UCSD-AML1 (cell line): ENCODE measurements at regions not wholly inside any gene's neighbourhood (a gene's known extent, or its start where the extent isn't known, plus 50 kb on each side); places are given as distances from the start of the nearest gene placed in this dataset.
A peak's percentile ranks its signal among the peaks of the same experiment; 100 is the strongest.

Experiments used
- DNase-seq: peaks from one replicate; lab custom pipeline; 2025; ENCODE audit not compliant: unreplicated experiment; lab: John Stamatoyannopoulos, UW

DNA sequence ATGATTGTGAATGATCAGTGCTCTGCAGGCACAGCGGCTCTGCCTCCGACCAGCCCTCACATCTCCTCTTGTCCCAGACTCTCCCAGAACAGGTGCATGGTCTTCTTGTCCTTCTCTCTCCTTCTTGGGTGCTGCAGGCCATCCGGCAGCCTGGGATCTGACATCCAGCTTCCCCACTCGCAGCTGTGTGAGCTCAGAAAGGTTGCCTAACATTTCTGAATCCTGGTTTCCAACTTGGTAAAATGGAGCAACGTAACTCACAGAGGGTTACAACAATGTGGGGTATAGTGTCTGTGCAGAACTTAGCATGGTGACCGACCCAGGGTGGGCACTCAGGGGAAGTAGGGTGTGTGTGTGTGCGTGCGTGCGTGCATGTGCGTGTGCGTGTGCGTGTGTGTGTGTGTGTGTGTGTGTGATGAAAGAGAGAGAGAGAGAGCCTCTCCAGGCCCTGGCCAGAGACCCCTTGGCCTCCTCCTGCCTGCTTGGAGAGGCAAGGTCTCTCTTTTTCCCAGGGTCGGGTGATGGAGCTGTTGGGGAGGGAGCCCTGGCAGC is 110.1 kb downstream of the SNX5 start:
- no peak for DNase-seq

DNA sequence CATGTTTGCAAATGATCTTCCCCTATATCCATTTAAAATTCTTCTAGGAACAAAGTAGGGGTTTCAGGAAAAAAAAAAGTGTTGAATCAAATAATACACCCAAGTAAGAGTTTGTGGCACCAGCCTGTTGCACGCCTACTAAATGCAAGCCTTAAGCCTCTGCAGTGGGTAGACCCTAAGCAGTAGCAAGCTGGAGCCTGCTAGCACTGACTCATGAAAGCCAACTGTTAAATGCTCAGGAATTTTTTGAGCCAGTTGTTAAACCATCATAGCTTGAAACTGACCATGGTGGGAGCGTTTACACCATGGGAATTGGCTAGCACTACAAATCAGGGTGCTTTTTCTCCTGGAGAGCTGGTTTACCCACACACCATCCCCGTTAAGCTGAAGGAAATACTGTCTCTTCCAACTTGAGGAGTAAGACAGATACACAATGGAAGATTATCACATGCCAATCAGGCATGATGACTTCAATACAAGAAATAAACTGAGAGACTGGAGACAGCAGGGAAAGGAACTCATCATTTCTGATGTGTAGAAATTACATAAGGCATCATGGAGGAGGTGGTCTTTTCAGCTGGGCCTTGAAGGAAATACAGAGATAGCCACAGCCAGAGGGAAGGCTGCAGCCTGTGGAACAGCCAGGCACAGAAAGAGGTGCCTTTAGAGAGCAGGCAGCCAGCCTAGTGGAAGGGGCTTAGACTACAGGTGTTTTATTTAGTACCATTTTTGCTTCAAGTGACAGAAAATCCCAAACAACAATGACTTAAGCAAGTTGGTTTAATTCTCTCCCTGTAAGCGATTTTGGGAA is 110.8 kb downstream of the SNX5 start:
- no peak for DNase-seq

DNA sequence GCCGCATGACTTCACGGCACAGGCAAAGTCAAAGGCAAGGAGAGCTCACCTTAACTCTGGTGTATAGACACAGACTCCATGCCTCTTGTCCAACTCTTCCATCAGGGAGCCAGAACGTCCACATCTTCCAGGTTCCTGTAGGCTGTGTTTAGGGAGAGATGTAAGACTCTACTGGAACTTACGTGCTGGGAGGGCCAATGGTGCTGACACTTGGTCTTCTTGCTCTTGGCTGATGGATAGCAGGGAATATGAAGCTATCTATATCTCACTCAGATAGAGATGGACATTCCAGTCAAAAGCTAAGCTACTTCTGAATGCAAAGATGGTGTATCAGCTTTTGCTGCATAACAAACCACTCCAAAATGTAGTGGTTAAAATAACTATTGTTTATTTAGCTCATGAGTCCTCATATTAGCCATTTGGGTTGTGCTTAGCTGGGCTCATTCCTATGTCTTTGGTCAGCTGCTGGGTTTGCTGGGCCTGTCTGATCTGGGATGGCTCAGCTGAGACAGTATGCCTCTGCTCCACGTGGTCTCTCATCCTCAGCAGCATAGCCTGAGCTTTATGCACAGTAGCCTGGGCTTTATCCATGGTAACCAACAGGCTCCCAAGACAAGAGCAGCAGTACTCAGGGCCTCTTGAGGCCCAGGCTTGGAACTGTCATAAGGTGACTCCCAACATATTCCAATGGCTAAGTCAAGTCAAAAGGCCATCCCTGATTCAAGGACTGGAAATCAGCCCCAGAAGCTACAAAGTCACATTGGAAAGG is 111.6 kb downstream of the SNX5 start:
- DNase-seq = no peak

DNA sequence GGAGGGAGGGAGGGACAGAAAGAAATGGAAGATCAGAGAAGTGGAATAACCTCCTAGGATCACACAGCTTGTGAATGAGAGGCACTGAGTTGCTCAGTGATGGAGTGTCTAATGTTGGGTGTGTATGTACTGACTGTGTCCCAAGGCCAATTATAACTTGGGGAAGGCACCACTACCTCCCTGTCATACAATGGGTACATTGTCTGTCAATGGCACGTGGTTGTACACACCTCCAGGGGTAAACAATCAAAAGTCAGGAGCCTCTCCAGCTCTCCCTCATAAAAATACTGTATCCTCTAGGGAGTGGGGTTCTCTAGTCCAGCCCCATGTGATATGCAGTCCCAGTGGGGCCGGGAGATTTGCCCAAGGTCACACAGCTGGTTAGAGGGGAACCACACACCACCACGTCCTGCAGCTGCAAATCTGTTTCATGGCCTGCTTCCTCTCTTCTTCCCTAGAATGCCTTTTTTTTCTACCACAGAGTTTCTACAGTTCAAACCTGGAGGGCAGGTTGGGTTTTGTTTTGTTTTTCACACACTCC is 112.5 kb downstream of the SNX5 start:
- peak; percentile 35 for DNase-seq

DNA sequence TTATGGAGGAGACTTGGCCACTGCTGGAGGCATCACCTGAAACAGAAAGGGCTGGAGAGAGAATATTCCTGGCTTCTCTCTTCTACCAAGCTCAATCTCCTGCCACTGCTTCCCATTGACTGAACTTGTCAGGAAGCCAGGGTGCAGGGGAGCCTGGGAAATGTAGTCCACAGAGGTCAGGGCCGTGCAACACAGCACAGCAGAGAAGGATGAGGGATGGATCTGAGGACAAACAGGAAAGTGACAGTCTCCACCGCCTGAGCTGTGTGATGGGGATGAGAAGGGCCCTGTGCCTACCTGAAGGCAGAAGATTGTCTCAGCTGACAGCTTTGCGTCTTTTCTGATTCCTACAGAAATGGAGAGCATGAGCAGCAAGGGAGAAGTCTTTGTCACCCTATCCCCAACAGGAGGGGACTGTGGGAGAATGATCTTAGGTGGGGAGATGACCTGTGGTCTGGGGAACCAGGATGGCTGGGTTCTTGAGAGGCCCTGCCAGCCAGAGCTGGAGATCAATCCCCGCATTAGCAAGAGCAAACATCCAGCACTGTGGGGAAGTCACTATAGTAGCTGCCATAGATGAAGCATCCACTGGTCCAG is 114.2 kb downstream of the SNX5 start:
- peak; percentile 26 for DNase-seq

DNA sequence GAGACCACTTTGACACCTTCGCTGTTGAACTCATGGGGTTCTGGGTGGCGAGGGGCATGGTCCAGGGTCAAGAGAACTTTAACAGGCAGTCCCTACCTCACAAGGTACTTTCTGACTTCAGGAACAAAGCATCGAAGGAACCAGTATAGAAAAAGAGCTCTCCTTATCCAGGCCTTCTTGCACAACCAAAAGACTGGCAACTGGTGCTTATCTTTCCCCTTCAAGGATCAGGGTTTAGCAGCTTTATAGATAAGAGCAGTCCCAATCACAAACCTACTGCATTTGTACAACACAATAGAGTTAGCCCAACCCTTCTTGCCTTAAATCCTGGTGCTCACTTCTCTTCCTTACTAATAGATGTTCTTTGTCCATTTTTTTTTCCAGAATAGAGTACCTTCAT is 116.3 kb downstream of the SNX5 start:
- DNase-seq = no peak

DNA sequence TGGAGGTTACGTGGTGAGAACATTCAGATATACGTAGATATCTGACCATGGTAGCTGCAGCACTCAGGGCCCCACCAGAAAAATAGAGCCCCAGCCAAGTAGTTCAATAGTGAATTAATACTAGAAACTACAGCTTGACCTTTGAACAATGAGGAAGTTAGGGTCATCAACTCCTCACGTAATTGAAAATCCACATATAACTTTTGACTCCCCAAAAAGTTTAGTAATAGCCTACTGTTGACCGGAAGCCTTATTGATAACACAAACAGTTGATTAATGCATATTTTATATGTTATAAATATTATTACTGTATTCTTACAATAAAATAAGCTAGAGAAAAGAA is 117.9 kb downstream of the SNX5 start:
- no peak for DNase-seq

DNA sequence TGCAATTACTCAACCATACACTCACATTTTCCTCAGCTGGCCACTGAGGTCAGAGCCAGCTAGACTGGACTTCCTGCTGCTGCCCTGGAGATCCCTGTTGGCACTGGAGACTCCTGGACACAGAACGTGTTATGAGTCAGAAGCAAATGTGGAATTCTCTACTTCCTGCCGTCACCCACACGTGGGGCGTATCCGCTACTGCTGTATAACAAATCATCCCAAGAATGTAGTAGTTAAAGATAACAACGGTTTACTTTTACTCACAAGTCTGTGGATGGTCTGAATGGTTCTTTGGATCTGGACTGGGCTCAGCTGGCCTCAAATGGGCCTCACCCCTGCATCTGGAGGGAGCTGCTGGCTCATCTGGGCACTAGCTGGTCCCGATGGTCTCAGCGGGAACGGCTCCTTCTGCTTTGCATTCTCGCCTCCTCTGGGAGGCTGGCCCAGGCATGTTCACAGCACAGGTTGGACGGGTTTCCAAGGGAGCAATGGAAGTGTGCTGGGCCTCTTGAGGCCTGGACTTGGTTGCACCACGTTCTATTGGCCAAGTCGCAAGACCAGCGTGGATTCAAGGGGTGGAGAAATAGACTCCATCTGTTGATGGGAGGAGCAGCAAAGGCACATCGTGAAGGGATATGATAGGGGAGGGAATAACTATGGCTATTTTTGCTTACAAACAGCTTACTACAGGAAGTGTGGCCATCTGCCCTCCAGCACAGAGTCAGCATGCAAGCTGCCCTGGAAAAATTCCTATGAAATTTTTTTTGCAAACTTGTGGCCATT is 118.5 kb downstream of the SNX5 start:
- no peak for DNase-seq

DNA sequence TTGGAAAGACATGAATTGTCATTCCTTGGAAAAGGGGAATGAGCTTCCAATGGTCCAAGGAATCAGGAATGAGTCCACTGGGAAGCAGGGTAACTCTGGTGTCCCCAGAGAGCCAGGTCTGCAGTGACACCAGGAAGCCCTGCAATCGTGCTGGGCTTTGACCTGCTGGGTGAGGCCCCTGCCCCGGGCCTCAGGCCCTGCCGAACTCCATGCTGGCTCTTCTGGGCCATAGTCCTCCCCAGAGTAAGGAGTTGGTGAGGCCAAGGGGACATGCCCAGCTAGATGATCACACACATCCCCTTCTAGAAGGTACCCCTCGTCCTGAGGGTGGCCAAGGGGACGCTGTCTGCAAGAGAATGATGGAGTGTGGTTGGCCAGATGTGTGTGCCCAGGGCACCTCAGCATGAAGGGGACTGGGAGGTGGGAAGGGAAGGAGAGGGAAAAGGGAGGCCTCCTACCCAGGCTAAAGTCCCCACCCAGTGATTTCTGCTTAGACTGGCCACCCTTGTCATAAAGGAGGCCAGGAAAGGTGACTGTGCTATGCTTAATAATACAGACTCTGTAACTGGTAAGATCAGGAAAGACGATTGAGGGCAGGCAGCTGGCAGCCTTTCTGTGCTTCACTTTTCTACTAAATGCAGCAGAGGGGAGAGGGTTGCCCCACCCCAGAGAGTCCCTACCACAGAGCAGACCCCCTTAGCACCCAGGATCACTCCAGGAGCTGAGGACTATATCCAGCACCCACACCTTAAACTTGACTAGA is 119.3 kb downstream of the SNX5 start:
- DNase-seq = no peak

DNA sequence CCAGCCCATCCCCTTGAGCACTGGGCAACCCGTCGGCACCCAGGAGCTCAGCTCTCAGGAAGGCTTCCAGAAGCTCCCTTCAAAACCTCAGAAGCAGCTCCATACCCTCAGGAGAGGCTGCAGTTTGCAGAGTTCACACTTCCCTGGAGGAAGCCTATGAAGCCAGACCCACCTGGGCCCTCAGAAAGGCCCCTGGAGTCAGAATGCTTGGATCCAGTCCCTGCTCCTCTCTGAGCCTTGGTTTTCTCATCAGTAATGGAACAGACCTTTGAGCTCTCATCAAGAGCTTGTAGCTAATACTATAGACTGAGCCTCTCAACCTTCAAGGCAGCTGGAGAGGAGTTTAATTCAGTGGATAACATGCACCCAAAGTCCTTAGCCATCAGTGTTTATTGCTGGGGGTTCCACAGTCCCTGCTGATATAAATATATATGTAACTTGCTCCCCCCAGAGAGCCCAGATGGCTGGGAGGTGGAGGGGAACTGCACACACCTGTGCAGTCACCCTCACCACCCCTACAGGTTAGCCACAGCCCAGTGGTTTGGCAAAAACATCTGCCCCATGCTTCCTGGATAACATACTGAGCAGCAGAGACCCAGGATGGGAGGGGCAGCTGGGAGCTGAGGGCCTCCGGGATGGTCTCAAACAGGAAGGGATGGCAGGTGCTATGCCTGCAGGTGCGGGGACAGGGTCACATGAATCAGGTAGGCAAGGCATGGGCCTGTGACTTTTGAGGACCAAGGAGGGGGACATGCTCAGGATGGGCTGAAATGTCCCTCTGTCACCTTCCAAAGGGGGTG is 120.1 kb downstream of the SNX5 start:
- no peak for DNase-seq

DNA sequence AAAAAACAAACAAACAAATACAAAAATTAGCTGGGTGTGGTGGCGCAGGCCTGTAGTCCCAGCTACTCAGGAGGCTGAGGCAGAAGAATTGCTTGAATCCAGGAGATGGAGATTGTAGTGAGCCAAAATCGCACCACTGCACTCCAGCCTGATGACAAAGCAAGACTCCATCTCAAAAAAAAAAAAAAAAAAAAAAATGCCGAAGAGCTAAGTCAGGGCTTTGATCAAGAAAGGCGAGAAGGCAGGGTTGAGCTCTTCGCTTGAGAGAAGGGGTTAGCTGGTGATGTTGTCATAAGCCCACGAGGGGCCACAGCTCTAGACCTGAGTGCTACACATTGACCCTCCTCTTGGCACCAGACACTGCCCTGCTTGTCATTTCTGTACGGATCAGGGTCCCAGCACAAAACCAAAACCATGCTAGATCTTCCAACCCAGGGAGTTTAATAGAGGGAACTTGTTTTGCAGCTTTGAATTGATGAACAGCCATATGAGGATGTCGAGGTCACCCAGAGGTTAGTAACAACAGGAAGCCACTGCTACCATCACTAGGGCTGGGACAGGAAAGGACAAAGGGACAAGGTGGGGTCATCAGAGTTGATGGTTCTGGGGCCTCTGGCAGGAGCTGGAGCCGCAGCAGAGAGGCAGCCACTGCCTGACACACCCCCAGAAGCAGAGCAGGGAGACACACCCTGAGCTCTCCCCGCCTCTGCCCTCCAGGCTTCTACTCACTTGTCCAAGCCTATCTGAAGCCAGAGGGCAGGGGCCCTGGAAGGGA is 122.7 kb downstream of the SNX5 start:
- DNase-seq = no peak

DNA sequence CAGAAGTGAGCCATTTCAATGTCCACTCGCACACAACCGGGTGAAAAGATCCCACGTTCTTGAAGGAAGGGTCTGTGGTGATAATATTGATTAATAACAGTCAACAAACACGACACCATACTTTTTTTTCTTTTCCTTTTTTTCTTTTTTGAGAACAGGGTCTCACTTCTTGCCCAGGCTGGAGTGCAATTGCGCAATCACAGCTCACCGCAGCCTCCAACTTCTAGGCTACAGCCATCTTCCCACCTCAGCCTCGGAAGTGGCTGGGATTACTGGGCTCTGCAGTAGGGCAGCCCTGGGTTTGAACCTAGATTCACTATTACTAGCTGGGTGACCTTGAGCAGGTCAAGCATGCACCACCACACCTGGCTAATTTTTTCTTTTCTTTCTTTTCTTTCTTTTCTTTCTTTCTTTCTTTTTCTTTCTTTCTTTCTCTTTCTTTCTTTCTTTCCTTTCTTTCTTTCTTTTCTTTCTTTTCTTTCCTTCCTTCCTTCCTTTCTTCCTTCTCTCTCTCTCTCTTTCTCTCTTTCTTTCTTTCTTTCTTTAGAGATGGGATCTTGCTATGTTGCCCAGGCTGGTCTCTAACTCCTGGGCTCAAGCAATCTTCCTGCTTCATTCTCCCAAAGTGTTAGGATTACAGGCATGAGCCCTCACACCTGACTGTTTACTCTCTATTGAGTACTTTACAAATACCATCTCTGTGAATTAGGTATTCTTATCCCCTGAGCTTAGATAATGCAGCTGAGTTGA is 123.9 kb downstream of the SNX5 start:
- no peak for DNase-seq

DNA sequence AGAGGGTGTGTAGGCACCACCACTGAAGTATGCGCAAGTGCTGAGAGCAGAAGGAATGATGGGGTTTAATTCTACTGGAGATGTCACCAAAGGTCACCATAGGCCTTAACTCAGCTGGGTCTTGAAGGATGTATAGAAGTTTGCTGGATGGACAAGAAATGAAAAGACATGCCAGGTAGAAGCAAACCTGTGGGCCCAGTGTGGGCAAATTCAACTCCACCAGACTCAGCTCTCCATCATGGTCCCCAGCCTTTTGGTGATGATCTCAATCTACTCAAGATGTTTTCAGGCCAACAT is 124.5 kb downstream of the SNX5 start:
- DNase-seq = no peak

DNA sequence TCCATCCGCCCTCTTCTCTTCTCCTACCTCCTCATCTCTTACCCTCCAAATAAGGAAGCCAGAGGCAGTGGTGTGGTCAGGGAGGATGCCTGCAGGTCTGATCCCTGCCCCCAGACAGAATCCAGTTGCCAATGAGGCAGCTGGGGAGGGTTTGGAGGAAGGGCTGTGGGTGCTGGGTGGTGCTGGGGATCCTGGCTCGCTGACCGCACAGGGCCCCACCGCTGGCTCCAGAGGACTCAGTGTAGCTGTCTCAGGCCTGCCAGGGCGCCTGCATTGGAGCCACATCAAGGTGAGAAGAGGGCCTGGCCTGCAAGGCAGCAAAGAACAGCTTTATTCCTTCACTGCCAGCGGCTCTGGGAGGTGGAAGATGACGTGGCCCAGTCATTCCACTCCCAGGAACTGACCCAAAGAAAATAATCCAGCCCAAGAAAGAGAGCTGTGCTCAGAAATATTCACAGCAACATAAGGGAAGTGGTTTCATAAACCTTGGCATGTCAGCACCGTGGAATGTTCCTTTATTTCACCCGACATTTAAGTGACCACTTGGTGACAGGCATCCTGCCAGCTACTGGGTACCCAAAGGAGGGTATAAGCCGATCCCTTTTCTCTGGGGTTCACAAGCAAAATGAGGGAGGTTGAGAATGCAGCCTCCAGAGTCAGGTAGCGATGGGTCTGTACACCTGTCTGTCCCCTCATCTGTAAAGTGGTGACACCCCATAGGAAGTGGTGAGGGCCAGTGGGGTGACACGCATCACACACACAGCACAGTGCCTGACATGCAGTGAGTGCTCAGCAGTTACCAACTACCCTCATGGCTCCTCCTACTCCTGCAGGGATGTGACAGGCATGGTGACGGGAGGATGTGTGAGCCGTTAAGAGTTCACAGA is 125.1 kb downstream of the SNX5 start:
- DNase-seq = peak; percentile 70

DNA sequence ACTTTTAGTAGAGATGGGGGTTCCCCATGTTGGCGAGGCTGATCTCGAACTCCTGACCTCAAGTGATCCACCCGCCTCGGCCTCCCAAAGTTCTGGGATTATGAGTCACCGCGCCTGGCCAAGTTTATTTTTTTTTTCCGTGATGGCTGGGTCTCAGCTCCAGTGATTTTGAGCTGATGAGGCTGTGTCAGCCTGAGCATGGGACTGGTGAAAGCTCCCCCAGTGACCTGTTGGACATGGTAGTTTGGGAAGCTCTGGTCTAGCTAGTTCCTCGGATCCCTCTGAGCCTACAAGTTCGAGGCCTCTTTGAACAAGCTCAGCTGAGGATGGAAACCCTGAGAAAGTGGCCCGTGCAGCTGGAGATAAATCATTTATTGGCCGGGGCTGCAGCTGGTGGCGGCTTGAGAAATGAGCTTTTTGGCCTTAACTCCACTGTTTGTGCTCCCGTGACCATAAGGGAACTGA is 126.8 kb downstream of the SNX5 start:
- DNase-seq = no peak

DNA sequence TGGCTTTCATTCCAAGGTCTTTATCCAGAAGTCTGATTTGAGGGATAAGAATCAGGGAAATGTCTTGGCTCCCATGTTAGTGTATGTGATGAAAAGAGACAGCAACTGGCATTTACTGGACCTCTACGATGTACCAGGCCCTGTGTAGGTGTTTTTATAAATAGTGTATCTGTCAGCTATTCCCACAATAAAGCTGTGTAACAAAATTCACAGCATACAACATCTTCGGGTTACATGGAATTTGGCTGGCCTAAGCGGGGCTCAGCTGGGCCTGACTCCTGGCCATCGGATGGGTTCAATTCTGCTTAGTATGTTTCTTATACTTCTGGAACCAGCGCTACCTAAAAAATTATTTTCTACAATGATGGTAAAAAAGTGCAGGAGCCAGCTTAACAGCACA is 128.2 kb downstream of the SNX5 start:
- DNase-seq = no peak

DNA sequence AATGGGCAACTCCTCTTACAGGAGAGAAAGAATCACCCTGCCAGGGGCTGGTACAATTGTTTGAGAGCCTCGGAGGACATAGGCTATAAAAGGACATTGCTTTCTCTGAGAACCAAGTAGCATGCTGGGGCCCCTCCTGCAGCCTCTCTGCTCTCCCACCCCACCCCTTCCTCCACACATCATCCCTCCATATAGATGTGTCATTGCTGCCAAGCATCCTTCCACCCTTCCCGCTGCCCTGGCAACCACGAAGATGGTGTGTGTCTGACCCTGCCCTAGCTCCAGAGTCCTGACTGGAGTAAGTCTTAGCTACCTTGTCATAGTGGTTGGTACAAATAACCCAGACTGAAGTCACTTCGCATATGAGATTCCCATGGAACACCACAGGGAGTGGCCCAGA is 129.7 kb downstream of the SNX5 start:
- no peak for DNase-seq
